ENCODE measurements at regions not wholly inside any gene's neighbourhood (a gene's known extent, or its start where the extent isn't known, plus 50 kb on each side); places are given as distances from the start of the nearest gene placed in this dataset.

- no peak overlapping the region for H3K4me3 ChIP-seq (ENCODE audit: low read depth in 1 of 5, low read length in 5 of 5)
- H3K27me3 ChIP-seq (ENCODE audit: control insufficient read depth in 5 of 5, insufficient read depth in 4 of 5, low read length in 5 of 5): peaks cover 0 to 2% (median 0%) of the 10 kb centered on the region in 5 donors
Measured at GRCh38 chr1:96513136-96513535, 208.4 kb upstream of the PTBP2 start.

GRCh38 chr1:96515430-96515829 is 206.2 kb upstream of the PTBP2 start:
- Histone ChIP-seq H3K9ac (ENCODE audit: low read length in 5 of 5) (no peak overlapping the region), H3K9me3 (ENCODE audit: control insufficient read depth in 5 of 5, low read length in 5 of 5) (no peaks in the 10 kb centered on the region), H3K27ac (ENCODE audit: low read depth, low read length) (no peak overlapping the region), H3K36me3 (ENCODE audit: control insufficient read depth in 5 of 5, insufficient read depth in 5 of 5, low read length in 5 of 5) (no peaks in the 10 kb centered on the region), H3K4me1 (ENCODE audit: control insufficient read depth in 5 of 5, insufficient read depth in 5 of 5, low read length in 5 of 5) (peaks cover 0 to 10% (median 6%) of the 10 kb centered on the region in 5 donors), H3K27me3 (ENCODE audit: control insufficient read depth in 5 of 5, insufficient read depth in 4 of 5, low read length in 5 of 5) (peaks cover 0 to 2% (median 0%) of the 10 kb centered on the region in 5 donors), H3K4me3 (ENCODE audit: low read depth in 1 of 5, low read length in 5 of 5) (no peak overlapping the region)

More at GRCh38 chr1:96513136-96513535, 208.4 kb upstream of the PTBP2 start:
- Histone ChIP-seq H3K9me3 (ENCODE audit: control insufficient read depth in 5 of 5, low read length in 5 of 5) (no peaks in the 10 kb centered on the region), H3K36me3 (ENCODE audit: control insufficient read depth in 5 of 5, insufficient read depth in 5 of 5, low read length in 5 of 5) (no peaks in the 10 kb centered on the region), H3K27ac (ENCODE audit: low read depth, low read length) (no peak overlapping the region), H3K4me1 (ENCODE audit: control insufficient read depth in 5 of 5, insufficient read depth in 5 of 5, low read length in 5 of 5) (no peaks in the 10 kb centered on the region), H3K9ac (ENCODE audit: low read length in 5 of 5) (no peak overlapping the region)

- H3K4me3 ChIP-seq (ENCODE audit: low read depth in 1 of 5, low read length in 5 of 5): no peak overlapping the region
- H3K36me3 ChIP-seq (ENCODE audit: control insufficient read depth in 5 of 5, insufficient read depth in 5 of 5, low read length in 5 of 5): no peaks in the 10 kb centered on the region
- H3K9me3 ChIP-seq (ENCODE audit: control insufficient read depth in 5 of 5, low read length in 5 of 5): no peaks in the 10 kb centered on the region
- no peak overlapping the region for H3K27ac ChIP-seq (ENCODE audit: low read depth, low read length)
- H3K27me3 ChIP-seq (ENCODE audit: control insufficient read depth in 5 of 5, insufficient read depth in 4 of 5, low read length in 5 of 5): peaks cover 0 to 2% (median 0%) of the 10 kb centered on the region in 5 donors
- H3K9ac ChIP-seq (ENCODE audit: low read length in 5 of 5): no peak overlapping the region
- H3K4me1 ChIP-seq (ENCODE audit: control insufficient read depth in 5 of 5, insufficient read depth in 5 of 5, low read length in 5 of 5): peaks cover 2 to 15% (median 11%) of the 10 kb centered on the region in 5 donors
Measured at GRCh38 chr1:96515925-96516324, 205.7 kb upstream of the PTBP2 start.

GRCh38 chr1:96519851-96520578 is 201.6 kb upstream of the PTBP2 start:
- no peaks in the 10 kb centered on the region for H3K36me3 ChIP-seq (ENCODE audit: control insufficient read depth in 5 of 5, insufficient read depth in 5 of 5, low read length in 5 of 5)
- no peaks in the 10 kb centered on the region for H3K9me3 ChIP-seq (ENCODE audit: control insufficient read depth in 5 of 5, low read length in 5 of 5)
- no peak overlapping the region for H3K9ac ChIP-seq (ENCODE audit: low read length in 5 of 5)
- H3K4me3 ChIP-seq (ENCODE audit: low read depth in 1 of 5, low read length in 5 of 5): peak overlapping the region in 1 of 5 donors; percentile 12
- H3K27me3 ChIP-seq (ENCODE audit: control insufficient read depth in 5 of 5, insufficient read depth in 4 of 5, low read length in 5 of 5): no peaks in the 10 kb centered on the region
- H3K4me1 ChIP-seq (ENCODE audit: control insufficient read depth in 5 of 5, insufficient read depth in 5 of 5, low read length in 5 of 5): peaks cover 3 to 19% (median 12%) of the 10 kb centered on the region in 5 donors
- no peak overlapping the region for H3K27ac ChIP-seq (ENCODE audit: low read depth, low read length)

- H3K4me3 ChIP-seq (ENCODE audit: low read depth in 1 of 5, low read length in 5 of 5): peak overlapping the region in 2 of 5 donors; percentile 12 to 18
- H3K9me3 ChIP-seq (ENCODE audit: control insufficient read depth in 5 of 5, low read length in 5 of 5): no peaks in the 10 kb centered on the region
- H3K27me3 ChIP-seq (ENCODE audit: control insufficient read depth in 5 of 5, insufficient read depth in 4 of 5, low read length in 5 of 5): no peaks in the 10 kb centered on the region
- no peak overlapping the region for H3K27ac ChIP-seq (ENCODE audit: low read depth, low read length)
- H3K4me1 ChIP-seq (ENCODE audit: control insufficient read depth in 5 of 5, insufficient read depth in 5 of 5, low read length in 5 of 5): peaks cover 3 to 23% (median 14%) of the 10 kb centered on the region in 5 donors
- H3K9ac ChIP-seq (ENCODE audit: low read length in 5 of 5): no peak overlapping the region
- H3K36me3 ChIP-seq (ENCODE audit: control insufficient read depth in 5 of 5, insufficient read depth in 5 of 5, low read length in 5 of 5): no peaks in the 10 kb centered on the region
Measured at GRCh38 chr1:96520579-96520947, 201.0 kb upstream of the PTBP2 start.

- Histone ChIP-seq H3K9me3 (ENCODE audit: control insufficient read depth in 5 of 5, low read length in 5 of 5) (no peaks in the 10 kb centered on the region), H3K27ac (ENCODE audit: low read depth, low read length) (no peak overlapping the region), H3K4me3 (ENCODE audit: low read depth in 1 of 5, low read length in 5 of 5) (peak overlapping the region in 1 of 5 donors; percentile 18), H3K4me1 (ENCODE audit: control insufficient read depth in 5 of 5, insufficient read depth in 5 of 5, low read length in 5 of 5) (peaks cover 3 to 28% (median 14%) of the 10 kb centered on the region in 5 donors), H3K27me3 (ENCODE audit: control insufficient read depth in 5 of 5, insufficient read depth in 4 of 5, low read length in 5 of 5) (no peaks in the 10 kb centered on the region), H3K9ac (ENCODE audit: low read length in 5 of 5) (no peak overlapping the region), H3K36me3 (ENCODE audit: control insufficient read depth in 5 of 5, insufficient read depth in 5 of 5, low read length in 5 of 5) (no peaks in the 10 kb centered on the region)
Measured at GRCh38 chr1:96521010-96521409, 200.6 kb upstream of the PTBP2 start.

GRCh38 chr1:96521994-96522760 is 199.4 kb upstream of the PTBP2 start:
- Histone ChIP-seq H3K9me3 (ENCODE audit: control insufficient read depth in 5 of 5, low read length in 5 of 5) (no peaks in the 10 kb centered on the region), H3K9ac (ENCODE audit: low read length in 5 of 5) (no peak overlapping the region), H3K27ac (ENCODE audit: low read depth, low read length) (no peak overlapping the region), H3K4me3 (ENCODE audit: low read depth in 1 of 5, low read length in 5 of 5) (no peak overlapping the region), H3K36me3 (ENCODE audit: control insufficient read depth in 5 of 5, insufficient read depth in 5 of 5, low read length in 5 of 5) (no peaks in the 10 kb centered on the region), H3K4me1 (ENCODE audit: control insufficient read depth in 5 of 5, insufficient read depth in 5 of 5, low read length in 5 of 5) (peaks cover 3 to 34% (median 16%) of the 10 kb centered on the region in 5 donors), H3K27me3 (ENCODE audit: control insufficient read depth in 5 of 5, insufficient read depth in 4 of 5, low read length in 5 of 5) (no peaks in the 10 kb centered on the region)

- H3K27ac ChIP-seq (ENCODE audit: low read depth, low read length): no peak overlapping the region
- H3K36me3 ChIP-seq (ENCODE audit: control insufficient read depth in 5 of 5, insufficient read depth in 5 of 5, low read length in 5 of 5): no peaks in the 10 kb centered on the region
- no peak overlapping the region for H3K9ac ChIP-seq (ENCODE audit: low read length in 5 of 5)
- H3K9me3 ChIP-seq (ENCODE audit: control insufficient read depth in 5 of 5, low read length in 5 of 5): peaks cover 0 to 3% (median 0%) of the 10 kb centered on the region in 5 donors
- no peaks in the 10 kb centered on the region for H3K27me3 ChIP-seq (ENCODE audit: control insufficient read depth in 5 of 5, insufficient read depth in 4 of 5, low read length in 5 of 5)
- H3K4me1 ChIP-seq (ENCODE audit: control insufficient read depth in 5 of 5, insufficient read depth in 5 of 5, low read length in 5 of 5): peaks cover 3 to 34% (median 16%) of the 10 kb centered on the region in 5 donors
- no peak overlapping the region for H3K4me3 ChIP-seq (ENCODE audit: low read depth in 1 of 5, low read length in 5 of 5)
Measured at GRCh38 chr1:96522927-96523326, 198.7 kb upstream of the PTBP2 start.

GRCh38 chr1:96524100-96524499 is 197.5 kb upstream of the PTBP2 start:
- Histone ChIP-seq H3K27me3 (ENCODE audit: control insufficient read depth in 5 of 5, insufficient read depth in 4 of 5, low read length in 5 of 5) (no peaks in the 10 kb centered on the region), H3K4me3 (ENCODE audit: low read depth in 1 of 5, low read length in 5 of 5) (no peak overlapping the region), H3K36me3 (ENCODE audit: control insufficient read depth in 5 of 5, insufficient read depth in 5 of 5, low read length in 5 of 5) (no peaks in the 10 kb centered on the region), H3K27ac (ENCODE audit: low read depth, low read length) (peak overlapping the region; percentile 5), H3K4me1 (ENCODE audit: control insufficient read depth in 5 of 5, insufficient read depth in 5 of 5, low read length in 5 of 5) (peaks cover 3 to 34% (median 16%) of the 10 kb centered on the region in 5 donors), H3K9me3 (ENCODE audit: control insufficient read depth in 5 of 5, low read length in 5 of 5) (peaks cover 0 to 15% (median 8%) of the 10 kb centered on the region in 5 donors), H3K9ac (ENCODE audit: low read length in 5 of 5) (no peak overlapping the region)
